ENCODE measurements at regions not wholly inside any gene's neighbourhood (a gene's known extent, or its start where the extent isn't known, plus 50 kb on each side); places are given as distances from the start of the nearest gene placed in this dataset.

DNA sequence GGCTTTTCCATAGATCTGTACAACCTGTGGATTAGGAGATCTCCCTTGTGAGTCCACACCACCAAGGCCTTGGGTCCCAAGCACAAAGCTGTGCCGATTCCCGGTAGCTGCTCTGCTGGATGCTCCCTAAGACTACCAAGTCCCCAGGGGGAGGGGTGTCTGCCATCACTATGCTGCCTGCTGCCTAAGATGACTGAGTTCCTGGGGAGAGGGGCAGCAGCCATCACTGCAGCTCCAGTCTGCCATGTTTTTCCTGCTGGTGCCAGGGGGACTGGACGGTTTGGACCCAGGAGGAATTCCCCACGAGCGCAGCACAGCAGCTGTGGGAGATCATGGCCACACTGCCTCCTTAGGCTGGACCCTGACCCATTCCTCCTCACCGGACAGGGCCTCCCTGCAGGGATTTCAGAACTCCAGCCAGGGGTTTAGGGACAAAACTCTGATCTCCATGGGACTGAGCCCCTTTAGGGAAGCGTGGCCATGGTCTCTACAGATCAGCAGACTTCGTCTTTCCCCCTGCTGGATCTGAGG lies 1049.8 kb downstream of the SORCS1 start:
- Histone ChIP-seq H3K9me2 (replicated peaks; ENCODE audit: insufficient read depth, low read length) (no peaks in the 10 kb centered on the region), H3F3A (ENCODE audit: insufficient read depth, low read length) (no peaks in the 10 kb centered on the region), H3K27me3 (replicated peaks; ENCODE audit: insufficient read depth, low read length) (no peaks in the 10 kb centered on the region), H3K9me3 (replicated peaks; ENCODE audit: insufficient read depth, low read length) (no peaks in the 10 kb centered on the region), H3K79me2 (ENCODE audit: low read length) (no peaks in the 10 kb centered on the region), H2AFZ (ENCODE audit: low read length) (no peak overlapping the region), H3K27ac (ENCODE audit: low read length) (no peak overlapping the region), H3K4me3 (ENCODE audit: low read length) (no peak overlapping the region), H3K4me1 (ENCODE audit: low read length) (no peaks in the 10 kb centered on the region), H3K36me3 (replicated peaks; ENCODE audit: insufficient read depth, low read length) (no peaks in the 10 kb centered on the region), H4K20me1 (ENCODE audit: insufficient read depth, low read length) (no peaks in the 10 kb centered on the region), H3K4me2 (ENCODE audit: low read depth, low read length) (no peak overlapping the region), H3K9ac (ENCODE audit: low read length) (no peak overlapping the region)
- DNase-seq = no peak
- TF ChIP-seq EZH2phosphoT487 (IDR thresholded peaks at IDR 0.05; ENCODE audit: low read length) = no peak
- TF ChIP-seq EZH2 (optimal IDR thresholded peaks at IDR 0.05; ENCODE audit: low read depth, low read length) = no peak
- TF ChIP-seq, protein P1, sequence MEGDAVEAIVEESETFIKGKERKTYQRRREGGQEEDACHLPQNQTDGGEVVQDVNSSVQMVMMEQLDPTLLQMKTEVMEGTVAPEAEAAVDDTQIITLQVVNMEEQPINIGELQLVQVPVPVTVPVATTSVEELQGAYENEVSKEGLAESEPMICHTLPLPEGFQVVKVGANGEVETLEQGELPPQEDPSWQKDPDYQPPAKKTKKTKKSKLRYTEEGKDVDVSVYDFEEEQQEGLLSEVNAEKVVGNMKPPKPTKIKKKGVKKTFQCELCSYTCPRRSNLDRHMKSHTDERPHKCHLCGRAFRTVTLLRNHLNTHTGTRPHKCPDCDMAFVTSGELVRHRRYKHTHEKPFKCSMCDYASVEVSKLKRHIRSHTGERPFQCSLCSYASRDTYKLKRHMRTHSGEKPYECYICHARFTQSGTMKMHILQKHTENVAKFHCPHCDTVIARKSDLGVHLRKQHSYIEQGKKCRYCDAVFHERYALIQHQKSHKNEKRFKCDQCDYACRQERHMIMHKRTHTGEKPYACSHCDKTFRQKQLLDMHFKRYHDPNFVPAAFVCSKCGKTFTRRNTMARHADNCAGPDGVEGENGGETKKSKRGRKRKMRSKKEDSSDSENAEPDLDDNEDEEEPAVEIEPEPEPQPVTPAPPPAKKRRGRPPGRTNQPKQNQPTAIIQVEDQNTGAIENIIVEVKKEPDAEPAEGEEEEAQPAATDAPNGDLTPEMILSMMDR (IDR thresholded peaks at IDR 0.05; ENCODE audit: low read length) = no peak

DNA sequence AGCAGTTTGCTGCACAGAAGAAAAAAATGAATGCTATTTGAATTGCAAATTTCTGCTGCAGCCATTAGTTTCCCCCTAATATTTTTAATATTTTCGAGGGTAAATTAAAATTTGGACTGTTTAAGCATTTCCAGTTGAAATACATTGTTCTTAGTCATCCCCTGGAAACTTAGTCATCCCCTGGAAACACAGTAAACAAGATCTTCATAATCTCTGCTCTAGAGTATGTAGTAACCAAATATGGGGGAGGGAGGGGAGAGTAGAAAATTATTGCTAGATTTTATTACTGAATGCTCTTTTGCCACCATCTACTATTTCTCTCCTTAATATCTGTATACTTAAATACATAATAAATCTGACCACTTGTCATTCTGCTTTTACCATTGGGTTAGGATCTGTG lies 1053.3 kb downstream of the SORCS1 start:
- Histone ChIP-seq H3K4me3 (ENCODE audit: low read length) (no peak overlapping the region), H4K20me1 (ENCODE audit: insufficient read depth, low read length) (no peaks in the 10 kb centered on the region), H3K79me2 (ENCODE audit: low read length) (no peaks in the 10 kb centered on the region), H3K9me3 (replicated peaks; ENCODE audit: insufficient read depth, low read length) (no peaks in the 10 kb centered on the region), H2AFZ (ENCODE audit: low read length) (no peak overlapping the region), H3K9ac (ENCODE audit: low read length) (no peak overlapping the region), H3F3A (ENCODE audit: insufficient read depth, low read length) (no peaks in the 10 kb centered on the region), H3K9me2 (replicated peaks; ENCODE audit: insufficient read depth, low read length) (no peaks in the 10 kb centered on the region), H3K27ac (ENCODE audit: low read length) (no peak overlapping the region), H3K4me2 (ENCODE audit: low read depth, low read length) (no peak overlapping the region), H3K4me1 (ENCODE audit: low read length) (no peaks in the 10 kb centered on the region), H3K27me3 (replicated peaks; ENCODE audit: insufficient read depth, low read length) (no peaks in the 10 kb centered on the region), H3K36me3 (replicated peaks; ENCODE audit: insufficient read depth, low read length) (no peaks in the 10 kb centered on the region)
- TF ChIP-seq, protein P1 (IDR thresholded peaks at IDR 0.05; ENCODE audit: low read length) = no peak
- TF ChIP-seq EZH2phosphoT487 (IDR thresholded peaks at IDR 0.05; ENCODE audit: low read length) (no peak), EZH2 (optimal IDR thresholded peaks at IDR 0.05; ENCODE audit: low read depth, low read length) (no peak)
- no peak for DNase-seq

DNA sequence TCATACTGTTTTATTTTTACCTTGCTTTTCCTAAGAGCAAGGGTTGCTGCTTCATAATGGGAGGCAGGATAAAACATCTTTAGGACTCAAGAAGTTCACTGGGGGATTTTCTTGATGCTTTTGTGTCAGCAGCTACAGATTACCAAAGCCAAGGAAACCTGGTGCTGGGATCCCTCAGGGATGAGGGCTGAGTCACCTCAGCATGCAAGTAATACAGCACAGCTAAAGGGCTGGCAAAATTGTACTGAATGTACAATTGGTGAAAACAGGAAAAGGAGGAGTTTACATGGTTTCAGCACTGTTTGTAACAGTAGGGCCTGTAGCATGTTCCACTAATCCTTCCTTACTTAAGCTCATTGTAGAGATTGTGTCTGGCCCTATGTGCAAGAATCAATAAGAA lies 1056.8 kb downstream of the SORCS1 start:
- H3K27ac ChIP-seq (ENCODE audit: low read length) = no peak overlapping the region
- TF ChIP-seq EZH2 (optimal IDR thresholded peaks at IDR 0.05; ENCODE audit: low read depth, low read length) (no peak), EZH2phosphoT487 (IDR thresholded peaks at IDR 0.05; ENCODE audit: low read length) (no peak)
- no peak overlapping the region for H3K4me2 ChIP-seq (ENCODE audit: low read depth, low read length)
- no peak overlapping the region for H3K9ac ChIP-seq (ENCODE audit: low read length)
- no peaks in the 10 kb centered on the region for H3K9me2 ChIP-seq (replicated peaks; ENCODE audit: insufficient read depth, low read length)
- H3K9me3 ChIP-seq (replicated peaks; ENCODE audit: insufficient read depth, low read length) = no peaks in the 10 kb centered on the region
- no peaks in the 10 kb centered on the region for H3K79me2 ChIP-seq (ENCODE audit: low read length)
- no peaks in the 10 kb centered on the region for H3F3A ChIP-seq (ENCODE audit: insufficient read depth, low read length)
- no peak overlapping the region for H2AFZ ChIP-seq (ENCODE audit: low read length)
- DNase-seq = no peak
- no peaks in the 10 kb centered on the region for H3K4me1 ChIP-seq (ENCODE audit: low read length)
- no peak overlapping the region for H3K4me3 ChIP-seq (ENCODE audit: low read length)
- H4K20me1 ChIP-seq (ENCODE audit: insufficient read depth, low read length) = no peaks in the 10 kb centered on the region
- H3K27me3 ChIP-seq (replicated peaks; ENCODE audit: insufficient read depth, low read length) = no peaks in the 10 kb centered on the region
- H3K36me3 ChIP-seq (replicated peaks; ENCODE audit: insufficient read depth, low read length) = no peaks in the 10 kb centered on the region

DNA sequence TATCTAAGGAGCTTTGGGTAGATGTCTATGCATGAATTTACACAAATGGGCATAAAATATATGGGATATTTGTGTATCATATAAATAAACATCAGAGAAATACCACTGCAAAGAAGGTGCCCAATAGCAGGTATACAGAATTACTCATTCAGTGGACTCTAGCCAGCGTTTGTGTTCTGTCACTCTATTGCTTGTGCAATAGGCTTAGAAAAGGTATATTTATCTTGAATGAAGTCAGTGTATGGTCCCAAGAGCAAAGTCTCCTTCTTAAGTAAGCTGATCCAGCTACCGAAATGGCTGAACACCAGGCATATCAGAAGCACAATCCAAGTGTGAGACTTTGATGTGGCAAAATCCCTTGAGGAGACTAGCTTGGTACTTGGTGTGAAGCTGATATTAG lies 1058.4 kb downstream of the SORCS1 start:
- H3F3A ChIP-seq (ENCODE audit: insufficient read depth, low read length) = no peaks in the 10 kb centered on the region
- no peaks in the 10 kb centered on the region for H3K9me2 ChIP-seq (replicated peaks; ENCODE audit: insufficient read depth, low read length)
- no peaks in the 10 kb centered on the region for H3K4me1 ChIP-seq (ENCODE audit: low read length)
- no peak overlapping the region for H3K4me3 ChIP-seq (ENCODE audit: low read length)
- no peaks in the 10 kb centered on the region for H3K27me3 ChIP-seq (replicated peaks; ENCODE audit: insufficient read depth, low read length)
- no peaks in the 10 kb centered on the region for H3K9me3 ChIP-seq (replicated peaks; ENCODE audit: insufficient read depth, low read length)
- no peaks in the 10 kb centered on the region for H3K79me2 ChIP-seq (ENCODE audit: low read length)
- H3K27ac ChIP-seq (ENCODE audit: low read length) = no peak overlapping the region
- DNase-seq = no peak
- H3K4me2 ChIP-seq (ENCODE audit: low read depth, low read length) = no peak overlapping the region
- H2AFZ ChIP-seq (ENCODE audit: low read length) = no peak overlapping the region
- H3K9ac ChIP-seq (ENCODE audit: low read length) = no peak overlapping the region
- TF ChIP-seq EZH2phosphoT487 (IDR thresholded peaks at IDR 0.05; ENCODE audit: low read length) = no peak
- TF ChIP-seq EZH2 (optimal IDR thresholded peaks at IDR 0.05; ENCODE audit: low read depth, low read length) = no peak
- TF ChIP-seq, protein P1 (IDR thresholded peaks at IDR 0.05; ENCODE audit: low read length) = no peak
- H4K20me1 ChIP-seq (ENCODE audit: insufficient read depth, low read length) = no peaks in the 10 kb centered on the region
- H3K36me3 ChIP-seq (replicated peaks; ENCODE audit: insufficient read depth, low read length) = no peaks in the 10 kb centered on the region

Data from MM.1S (cell line).